GM12878 (cell line): ENCODE measurements at regions not wholly inside any gene's neighbourhood (a gene's known extent, or its start where the extent isn't known, plus 50 kb on each side); places are given as distances from the start of the nearest gene placed in this dataset.

Experiments
- ETV6 ChIP-seq, 2 experiments: fragments of 450-650 bp in 1 of 2; IDR thresholded peaks in 1 of 2; conservative IDR thresholded peaks in 1 of 2; 2 replicates each; pipeline ENCODE4 v1.6.1; 2014; ENCODE audit warnings: antibody characterized with exemption in 1 of 2, borderline replicate concordance in 1 of 2, low read depth in 1 of 2, mild to moderate bottlenecking in 1 of 2, moderate library complexity in 1 of 2
- MXI1 ChIP-seq: fragments of 150-350 bp; IDR thresholded peaks from 2 replicates; pipeline ENCODE4 v1.6.1; 2011; ENCODE audit warnings: low read depth, mild to moderate bottlenecking, inconsistent platforms, low read length, improper control_type of control experiment
- POLR2A ChIP-seq: IDR thresholded peaks from 2 replicates; pipeline ENCODE4 v1.6.1; 2011; ENCODE audit warnings: low read depth, mild to moderate bottlenecking, low read length
- POLR2AphosphoS5 ChIP-seq: IDR thresholded peaks from 2 replicates; pipeline ENCODE4 v1.6.1; 2011; ENCODE audit warnings: mild to moderate bottlenecking, low read length, inconsistent platforms
- TF ChIP-seq, protein P1 (sequence below): IDR thresholded peaks from 2 replicates; pipeline ENCODE4 v1.6.1; 2011; ENCODE audit warnings: low read depth, low read length, improper control_type of control experiment, borderline replicate concordance
- TF ChIP-seq, protein P2 (sequence below): fragments of 450-650 bp; IDR thresholded peaks from 2 replicates; pipeline ENCODE4 v1.6.1; 2017; ENCODE audit warnings: mild to moderate bottlenecking
- TF ChIP-seq, protein P3 (sequence below): fragments of 450-650 bp; IDR thresholded peaks from 2 replicates; pipeline ENCODE4 v1.6.1; 2018; ENCODE audit warnings: mild to moderate bottlenecking, low read depth, moderate library complexity; ENCODE audit not compliant: partially characterized antibody
- TF ChIP-seq, protein P4 (sequence below), 3 experiments: IDR thresholded peaks in 2 of 3; conservative IDR thresholded peaks in 1 of 3; 2 replicates each; pipeline ENCODE4 v1.5.1; 2011; ENCODE audit warnings: low read depth in 3 of 3, low read length in 3 of 3, mild to moderate bottlenecking in 3 of 3, control low read depth in 2 of 3, moderate library complexity in 2 of 3, inconsistent platforms in 1 of 3, mixed read lengths in 1 of 3; ENCODE audit not compliant: control insufficient read depth in 2 of 3, insufficient read depth in 1 of 3; ENCODE audit errors: extremely low read depth in 1 of 3

DNA sequence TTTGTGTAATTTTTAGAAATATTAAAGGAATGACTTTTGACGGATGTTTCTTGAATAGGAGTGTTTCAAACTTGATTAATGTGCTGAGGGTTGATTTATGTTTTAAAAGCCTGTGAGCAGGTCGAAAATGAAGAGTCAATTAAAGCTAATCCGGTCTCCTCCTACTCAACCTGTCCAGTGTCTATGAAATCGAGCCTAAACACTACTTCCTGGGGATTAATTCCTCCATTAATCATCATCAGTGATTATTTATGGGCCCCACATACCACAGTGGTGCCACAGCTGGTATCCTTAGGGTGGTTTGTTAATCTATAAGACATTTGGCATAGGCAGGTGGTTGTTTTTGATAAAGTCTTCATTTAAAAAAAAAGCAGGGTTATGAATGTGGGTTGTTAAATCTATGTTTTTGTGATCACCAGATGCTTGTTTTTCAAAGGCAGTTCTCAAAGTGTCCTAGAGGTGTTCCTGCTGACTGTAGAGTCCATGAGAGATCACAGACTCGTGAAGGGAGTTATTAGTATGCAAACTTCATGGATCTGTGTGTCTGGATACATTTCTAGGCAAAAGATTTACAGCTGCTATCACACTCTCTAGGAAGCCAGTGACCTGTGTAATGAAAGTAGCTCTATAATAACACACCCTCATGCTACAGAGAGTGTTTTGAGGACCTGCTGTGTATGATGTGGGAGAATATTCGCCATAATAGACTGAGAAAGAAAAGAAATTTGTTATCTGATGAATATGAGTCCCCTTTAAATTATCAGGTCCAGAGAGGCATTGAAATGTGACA, 308.6 kb downstream of the AKAIN1 start:
- TF ChIP-seq, protein P1, sequence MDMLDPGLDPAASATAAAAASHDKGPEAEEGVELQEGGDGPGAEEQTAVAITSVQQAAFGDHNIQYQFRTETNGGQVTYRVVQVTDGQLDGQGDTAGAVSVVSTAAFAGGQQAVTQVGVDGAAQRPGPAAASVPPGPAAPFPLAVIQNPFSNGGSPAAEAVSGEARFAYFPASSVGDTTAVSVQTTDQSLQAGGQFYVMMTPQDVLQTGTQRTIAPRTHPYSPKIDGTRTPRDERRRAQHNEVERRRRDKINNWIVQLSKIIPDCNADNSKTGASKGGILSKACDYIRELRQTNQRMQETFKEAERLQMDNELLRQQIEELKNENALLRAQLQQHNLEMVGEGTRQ: no peak
- TF ChIP-seq POLR2A: no peak
- TF ChIP-seq, protein P2, sequence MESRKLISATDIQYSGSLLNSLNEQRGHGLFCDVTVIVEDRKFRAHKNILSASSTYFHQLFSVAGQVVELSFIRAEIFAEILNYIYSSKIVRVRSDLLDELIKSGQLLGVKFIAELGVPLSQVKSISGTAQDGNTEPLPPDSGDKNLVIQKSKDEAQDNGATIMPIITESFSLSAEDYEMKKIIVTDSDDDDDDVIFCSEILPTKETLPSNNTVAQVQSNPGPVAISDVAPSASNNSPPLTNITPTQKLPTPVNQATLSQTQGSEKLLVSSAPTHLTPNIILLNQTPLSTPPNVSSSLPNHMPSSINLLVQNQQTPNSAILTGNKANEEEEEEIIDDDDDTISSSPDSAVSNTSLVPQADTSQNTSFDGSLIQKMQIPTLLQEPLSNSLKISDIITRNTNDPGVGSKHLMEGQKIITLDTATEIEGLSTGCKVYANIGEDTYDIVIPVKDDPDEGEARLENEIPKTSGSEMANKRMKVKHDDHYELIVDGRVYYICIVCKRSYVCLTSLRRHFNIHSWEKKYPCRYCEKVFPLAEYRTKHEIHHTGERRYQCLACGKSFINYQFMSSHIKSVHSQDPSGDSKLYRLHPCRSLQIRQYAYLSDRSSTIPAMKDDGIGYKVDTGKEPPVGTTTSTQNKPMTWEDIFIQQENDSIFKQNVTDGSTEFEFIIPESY: no peak
- TF ChIP-seq, protein P3, sequence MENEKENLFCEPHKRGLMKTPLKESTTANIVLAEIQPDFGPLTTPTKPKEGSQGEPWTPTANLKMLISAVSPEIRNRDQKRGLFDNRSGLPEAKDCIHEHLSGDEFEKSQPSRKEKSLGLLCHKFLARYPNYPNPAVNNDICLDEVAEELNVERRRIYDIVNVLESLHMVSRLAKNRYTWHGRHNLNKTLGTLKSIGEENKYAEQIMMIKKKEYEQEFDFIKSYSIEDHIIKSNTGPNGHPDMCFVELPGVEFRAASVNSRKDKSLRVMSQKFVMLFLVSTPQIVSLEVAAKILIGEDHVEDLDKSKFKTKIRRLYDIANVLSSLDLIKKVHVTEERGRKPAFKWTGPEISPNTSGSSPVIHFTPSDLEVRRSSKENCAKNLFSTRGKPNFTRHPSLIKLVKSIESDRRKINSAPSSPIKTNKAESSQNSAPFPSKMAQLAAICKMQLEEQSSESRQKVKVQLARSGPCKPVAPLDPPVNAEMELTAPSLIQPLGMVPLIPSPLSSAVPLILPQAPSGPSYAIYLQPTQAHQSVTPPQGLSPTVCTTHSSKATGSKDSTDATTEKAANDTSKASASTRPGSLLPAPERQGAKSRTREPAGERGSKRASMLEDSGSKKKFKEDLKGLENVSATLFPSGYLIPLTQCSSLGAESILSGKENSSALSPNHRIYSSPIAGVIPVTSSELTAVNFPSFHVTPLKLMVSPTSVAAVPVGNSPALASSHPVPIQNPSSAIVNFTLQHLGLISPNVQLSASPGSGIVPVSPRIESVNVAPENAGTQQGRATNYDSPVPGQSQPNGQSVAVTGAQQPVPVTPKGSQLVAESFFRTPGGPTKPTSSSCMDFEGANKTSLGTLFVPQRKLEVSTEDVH: no peak
- TF ChIP-seq, protein P4, sequence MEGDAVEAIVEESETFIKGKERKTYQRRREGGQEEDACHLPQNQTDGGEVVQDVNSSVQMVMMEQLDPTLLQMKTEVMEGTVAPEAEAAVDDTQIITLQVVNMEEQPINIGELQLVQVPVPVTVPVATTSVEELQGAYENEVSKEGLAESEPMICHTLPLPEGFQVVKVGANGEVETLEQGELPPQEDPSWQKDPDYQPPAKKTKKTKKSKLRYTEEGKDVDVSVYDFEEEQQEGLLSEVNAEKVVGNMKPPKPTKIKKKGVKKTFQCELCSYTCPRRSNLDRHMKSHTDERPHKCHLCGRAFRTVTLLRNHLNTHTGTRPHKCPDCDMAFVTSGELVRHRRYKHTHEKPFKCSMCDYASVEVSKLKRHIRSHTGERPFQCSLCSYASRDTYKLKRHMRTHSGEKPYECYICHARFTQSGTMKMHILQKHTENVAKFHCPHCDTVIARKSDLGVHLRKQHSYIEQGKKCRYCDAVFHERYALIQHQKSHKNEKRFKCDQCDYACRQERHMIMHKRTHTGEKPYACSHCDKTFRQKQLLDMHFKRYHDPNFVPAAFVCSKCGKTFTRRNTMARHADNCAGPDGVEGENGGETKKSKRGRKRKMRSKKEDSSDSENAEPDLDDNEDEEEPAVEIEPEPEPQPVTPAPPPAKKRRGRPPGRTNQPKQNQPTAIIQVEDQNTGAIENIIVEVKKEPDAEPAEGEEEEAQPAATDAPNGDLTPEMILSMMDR (IDR thresholded peaks at IDR 0.05 in 2 of 3, conservative IDR thresholded peaks at IDR 0.05 in 1 of 3; ENCODE audit: control insufficient read depth in 2 of 3, extremely low read depth in 1 of 3, insufficient read depth in 1 of 3, low read depth in 3 of 3, low read length in 3 of 3): no peak
- TF ChIP-seq POLR2AphosphoS5: no peak
- TF ChIP-seq MXI1: no peak
- TF ChIP-seq ETV6 (conservative IDR thresholded peaks at IDR 0.05 in 1 of 2, IDR thresholded peaks at IDR 0.05 in 1 of 2; ENCODE audit: borderline replicate concordance in 1 of 2, low read depth in 1 of 2): no peak
